ENCODE measurements at regions not wholly inside any gene's neighbourhood (a gene's known extent, or its start where the extent isn't known, plus 50 kb on each side); places are given as distances from the start of the nearest gene placed in this dataset.

- Histone ChIP-seq H3K36me3 (ENCODE audit: control insufficient read depth, insufficient read depth, low read length) (no peaks in the 10 kb centered on the region), H3K27ac (ENCODE audit: low read depth, low read length) (no peak overlapping the region)
These were observed 53.2 kb upstream of the LSM14A start for GRCh38 chr19:34118879-34119748.

GRCh38 chr19:34120141-34120540 lies 52.2 kb upstream of the LSM14A start:
- H3K9me3 ChIP-seq (ENCODE audit: control insufficient read depth, insufficient read depth, low read depth, low read length): no peaks in the 10 kb centered on the region
- no peaks in the 10 kb centered on the region for H3K4me1 ChIP-seq (ENCODE audit: control insufficient read depth, insufficient read depth, low read length)
- no peak overlapping the region for H3K27ac ChIP-seq (ENCODE audit: low read depth, low read length)
- H3K27me3 ChIP-seq (ENCODE audit: control insufficient read depth, insufficient read depth, low read length): no peaks in the 10 kb centered on the region
- no peaks in the 10 kb centered on the region for H3K36me3 ChIP-seq (ENCODE audit: control insufficient read depth, insufficient read depth, low read length)
- no peak overlapping the region for H3K9ac ChIP-seq (ENCODE audit: low read length)
- H3K4me3 ChIP-seq (ENCODE audit: low read depth, low read length): no peak overlapping the region

More at GRCh38 chr19:34118879-34119748, 53.2 kb upstream of the LSM14A start:
- H3K4me1 ChIP-seq (ENCODE audit: control insufficient read depth, insufficient read depth, low read length): no peaks in the 10 kb centered on the region
- H3K9ac ChIP-seq (ENCODE audit: low read length): no peak overlapping the region
- H3K4me3 ChIP-seq (ENCODE audit: low read depth, low read length): no peak overlapping the region
- H3K27me3 ChIP-seq (ENCODE audit: control insufficient read depth, insufficient read depth, low read length): no peaks in the 10 kb centered on the region
- no peaks in the 10 kb centered on the region for H3K9me3 ChIP-seq (ENCODE audit: control insufficient read depth, insufficient read depth, low read depth, low read length)

GRCh38 chr19:34120846-34121639 lies 51.3 kb upstream of the LSM14A start:
- no peaks in the 10 kb centered on the region for H3K4me1 ChIP-seq (ENCODE audit: control insufficient read depth, insufficient read depth, low read length)
- no peak overlapping the region for H3K4me3 ChIP-seq (ENCODE audit: low read depth, low read length)
- H3K9me3 ChIP-seq (ENCODE audit: control insufficient read depth, insufficient read depth, low read depth, low read length): no peaks in the 10 kb centered on the region
- H3K9ac ChIP-seq (ENCODE audit: low read length): no peak overlapping the region
- H3K36me3 ChIP-seq (ENCODE audit: control insufficient read depth, insufficient read depth, low read length): no peaks in the 10 kb centered on the region
- no peaks in the 10 kb centered on the region for H3K27me3 ChIP-seq (ENCODE audit: control insufficient read depth, insufficient read depth, low read length)
- H3K27ac ChIP-seq (ENCODE audit: low read depth, low read length): no peak overlapping the region
